ENCODE measurements at regions not wholly inside any gene's neighbourhood (a gene's known extent, or its start where the extent isn't known, plus 50 kb on each side); places are given as distances from the start of the nearest gene placed in this dataset.

DNA sequence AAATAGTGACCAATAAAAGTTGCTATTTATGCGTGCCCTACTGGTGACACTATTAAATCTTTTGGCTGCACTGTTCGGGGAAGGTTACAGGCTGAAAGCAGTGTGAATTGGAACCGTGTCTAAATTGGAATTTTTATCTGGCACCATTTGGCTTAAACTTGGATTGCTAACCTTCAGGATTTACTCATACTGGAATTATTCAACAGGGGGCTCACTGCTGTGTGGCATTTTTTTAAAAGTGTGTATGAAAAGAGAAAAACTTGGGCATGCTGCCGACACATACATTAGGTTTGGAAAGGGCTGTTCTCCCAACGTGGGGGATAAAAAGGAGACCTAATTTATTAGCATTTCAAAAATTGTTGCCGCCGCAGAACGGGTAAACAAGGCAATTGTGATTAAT lies 537.9 kb upstream of the MGMT start:
- Histone ChIP-seq H3K9me3 (no peaks in the 10 kb centered on the region), H3K36me3 (no peaks in the 10 kb centered on the region), H3K4me1 (peaks cover 0 to 24% (median 11%) of the 10 kb centered on the region in 4 donors), H3K27me3 (no peaks in the 10 kb centered on the region), H3K4me3 (no peak overlapping the region), H3K27ac (peak overlapping the region in 1 of 4 donors; percentile 51)
- no peak for DNase-seq
- 66 to 72% methylated on average over 8 of the region's 8 CpGs for WGBS, 2 donors
- TF ChIP-seq EP300 (IDR thresholded peaks at IDR 0.05) (no peak), POLR2A (IDR thresholded peaks at IDR 0.05) (no peak), POLR2AphosphoS5 (IDR thresholded peaks at IDR 0.05) (no peak)
- TF ChIP-seq, protein P1, sequence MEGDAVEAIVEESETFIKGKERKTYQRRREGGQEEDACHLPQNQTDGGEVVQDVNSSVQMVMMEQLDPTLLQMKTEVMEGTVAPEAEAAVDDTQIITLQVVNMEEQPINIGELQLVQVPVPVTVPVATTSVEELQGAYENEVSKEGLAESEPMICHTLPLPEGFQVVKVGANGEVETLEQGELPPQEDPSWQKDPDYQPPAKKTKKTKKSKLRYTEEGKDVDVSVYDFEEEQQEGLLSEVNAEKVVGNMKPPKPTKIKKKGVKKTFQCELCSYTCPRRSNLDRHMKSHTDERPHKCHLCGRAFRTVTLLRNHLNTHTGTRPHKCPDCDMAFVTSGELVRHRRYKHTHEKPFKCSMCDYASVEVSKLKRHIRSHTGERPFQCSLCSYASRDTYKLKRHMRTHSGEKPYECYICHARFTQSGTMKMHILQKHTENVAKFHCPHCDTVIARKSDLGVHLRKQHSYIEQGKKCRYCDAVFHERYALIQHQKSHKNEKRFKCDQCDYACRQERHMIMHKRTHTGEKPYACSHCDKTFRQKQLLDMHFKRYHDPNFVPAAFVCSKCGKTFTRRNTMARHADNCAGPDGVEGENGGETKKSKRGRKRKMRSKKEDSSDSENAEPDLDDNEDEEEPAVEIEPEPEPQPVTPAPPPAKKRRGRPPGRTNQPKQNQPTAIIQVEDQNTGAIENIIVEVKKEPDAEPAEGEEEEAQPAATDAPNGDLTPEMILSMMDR (IDR thresholded peaks at IDR 0.05), result no peak
- intact Hi-C loops (cut with DNase I), result no loop called here

DNA sequence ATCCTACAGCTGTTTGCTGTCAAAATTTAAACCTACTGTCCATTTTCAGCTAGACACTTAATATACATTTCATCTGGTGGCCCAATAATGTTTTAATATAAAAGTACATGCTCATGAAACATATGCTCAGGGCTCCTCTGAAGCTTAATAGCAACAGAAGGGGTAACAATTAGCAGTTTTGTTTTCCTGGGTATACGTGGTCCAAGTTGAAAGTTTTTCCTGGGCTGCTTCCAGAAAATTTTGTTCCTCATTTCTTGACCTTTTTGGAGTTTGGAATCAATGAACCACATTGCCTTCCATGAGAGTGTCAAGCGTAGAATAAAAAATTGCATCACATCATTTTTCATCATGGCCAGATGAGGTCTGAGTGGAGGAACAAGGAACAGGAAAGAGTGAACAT lies 537.3 kb upstream of the MGMT start:
- TF ChIP-seq POLR2A (IDR thresholded peaks at IDR 0.05) (no peak), POLR2AphosphoS5 (IDR thresholded peaks at IDR 0.05) (no peak), EP300 (IDR thresholded peaks at IDR 0.05) (no peak)
- TF ChIP-seq, protein P1 (IDR thresholded peaks at IDR 0.05), result no peak
- WGBS, 2 donors, result 47 to 51% methylated on average over 2 of the region's 2 CpGs
- intact Hi-C loops (cut with DNase I), result no loop called here
- no peak overlapping the region for H3K27ac ChIP-seq
- H3K36me3 ChIP-seq, result no peaks in the 10 kb centered on the region
- no peak for DNase-seq
- no peak overlapping the region for H3K4me3 ChIP-seq
- peaks cover 0 to 24% (median 11%) of the 10 kb centered on the region in 4 donors for H3K4me1 ChIP-seq
- no peaks in the 10 kb centered on the region for H3K27me3 ChIP-seq
- no peaks in the 10 kb centered on the region for H3K9me3 ChIP-seq

DNA sequence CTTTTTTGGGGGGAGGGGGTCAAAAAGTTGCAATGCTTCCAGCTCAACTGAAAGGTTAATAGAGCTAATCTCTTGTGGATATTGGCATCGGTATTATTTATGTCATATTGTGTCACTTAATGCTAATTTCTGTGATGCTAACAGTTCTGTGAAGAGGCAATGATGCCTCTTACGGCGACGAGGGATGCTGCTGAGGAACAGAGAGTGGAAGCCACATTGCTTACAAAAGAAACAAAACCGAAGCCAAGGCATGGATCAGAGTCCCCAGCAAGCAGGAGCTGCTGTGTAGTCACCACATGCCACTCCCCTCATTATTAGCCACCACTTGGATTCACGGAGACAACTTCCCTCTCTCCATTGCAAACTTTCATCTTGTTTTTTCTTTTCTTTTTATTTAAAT lies 536.5 kb upstream of the MGMT start:
- Histone ChIP-seq H3K27ac (no peak overlapping the region), H3K36me3 (no peaks in the 10 kb centered on the region), H3K4me3 (no peak overlapping the region), H3K4me1 (peaks cover 0 to 24% (median 11%) of the 10 kb centered on the region in 4 donors), H3K27me3 (no peaks in the 10 kb centered on the region), H3K9me3 (no peaks in the 10 kb centered on the region)
- intact Hi-C loops (cut with DNase I), result no loop called here
- no peak for DNase-seq
- WGBS, 2 donors, result 49 to 69% methylated on average over 6 of the region's 6 CpGs
- TF ChIP-seq POLR2AphosphoS5 (IDR thresholded peaks at IDR 0.05) (no peak), POLR2A (IDR thresholded peaks at IDR 0.05) (no peak), EP300 (IDR thresholded peaks at IDR 0.05) (no peak)
- TF ChIP-seq, protein P1 (IDR thresholded peaks at IDR 0.05), result no peak

DNA sequence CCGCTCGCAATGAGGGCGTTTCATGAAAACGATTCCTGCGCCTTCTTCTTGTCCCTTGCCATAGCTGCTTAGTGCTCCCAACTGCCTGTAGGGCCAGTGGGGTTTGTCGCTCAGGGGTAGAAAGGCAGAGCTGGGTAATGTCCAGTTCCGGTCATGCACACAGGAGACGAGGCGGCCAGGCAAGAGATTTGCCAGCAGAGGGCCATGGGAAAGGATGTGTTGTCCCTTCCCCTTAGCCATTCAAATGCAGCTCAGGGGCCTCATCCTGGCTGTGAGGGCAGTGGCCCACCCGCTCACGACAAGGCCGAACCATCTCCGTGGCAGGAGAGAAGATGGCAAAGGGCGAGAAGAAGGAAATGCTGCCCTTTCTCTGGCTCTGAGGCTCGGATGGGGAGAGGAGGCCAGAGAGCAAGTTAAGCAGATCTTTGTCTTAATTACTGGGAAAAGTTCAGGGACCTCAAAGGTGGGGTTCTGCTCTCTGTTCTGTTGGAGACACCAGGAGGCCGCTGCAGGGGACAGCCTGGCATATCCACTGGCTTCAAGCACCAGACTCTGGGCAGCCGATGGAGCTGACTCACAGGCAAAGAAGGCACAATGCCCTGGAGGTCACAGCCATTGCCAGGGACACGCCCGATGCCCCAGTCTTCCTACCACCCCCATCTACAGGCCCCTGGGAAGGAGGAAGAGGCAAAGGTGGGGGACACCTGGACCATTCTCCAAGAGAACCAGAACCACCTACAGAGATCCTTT lies 534.8 kb upstream of the MGMT start:
- no peaks in the 10 kb centered on the region for H3K36me3 ChIP-seq
- DNase-seq, result no peak
- TF ChIP-seq POLR2AphosphoS5 (IDR thresholded peaks at IDR 0.05) (no peak), EP300 (IDR thresholded peaks at IDR 0.05) (no peak), POLR2A (IDR thresholded peaks at IDR 0.05) (no peak)
- TF ChIP-seq, protein P1 (IDR thresholded peaks at IDR 0.05), result no peak
- intact Hi-C loops (cut with DNase I), result no loop called here
- H3K9me3 ChIP-seq, result no peaks in the 10 kb centered on the region
- H3K27me3 ChIP-seq, result no peaks in the 10 kb centered on the region
- WGBS, 2 donors, result 87 to 91% methylated on average over 19 of the region's 19 CpGs
- no peak overlapping the region for H3K27ac ChIP-seq
- peaks cover 0 to 24% (median 11%) of the 10 kb centered on the region in 4 donors for H3K4me1 ChIP-seq
- H3K4me3 ChIP-seq, result no peak overlapping the region

Measured in sigmoid colon (tissue), 6 donors.